Liver (tissue), 8 donors: ENCODE measurements at regions not wholly inside any gene's neighbourhood (a gene's known extent, or its start where the extent isn't known, plus 50 kb on each side); places are given as distances from the start of the nearest gene placed in this dataset.

Source experiments
- DNase-seq: peaks from one replicate; pipeline ENCODE4 v3.0.0-alpha.2; 2017; ENCODE audit warnings: low spot score
- H3K27ac ChIP-seq, 2 donors: one replicate each; pipeline ENCODE4 v1.7.0; 2013; ENCODE audit warnings: inconsistent platforms in 2 of 2, low read length in 2 of 2, control low read depth in 1 of 2, low read depth in 1 of 2, mild to moderate bottlenecking in 1 of 2
- H3K27me3 ChIP-seq, 4 donors: one replicate each; pipeline versions ENCODE4 v1.6.1 to v1.7.0; 2013; ENCODE audit warnings: low read length in 3 of 4, inconsistent platforms in 1 of 4, mild to moderate bottlenecking in 1 of 4, moderate library complexity in 1 of 4; ENCODE audit not compliant: control insufficient read depth in 4 of 4, insufficient read depth in 4 of 4
- H3K36me3 ChIP-seq, 4 donors: one replicate each; pipeline versions ENCODE4 v1.6.1 to v1.7.0; 2013; ENCODE audit warnings: low read length in 3 of 4, mild to moderate bottlenecking in 3 of 4, low read depth in 1 of 4, moderate library complexity in 1 of 4; ENCODE audit not compliant: control insufficient read depth in 4 of 4, insufficient read depth in 3 of 4
- H3K4me1 ChIP-seq, 4 donors: one replicate each; pipeline versions ENCODE4 v1.6.1 to v1.7.0; 2013; ENCODE audit warnings: low read length in 3 of 4, mild to moderate bottlenecking in 3 of 4, moderate library complexity in 1 of 4; ENCODE audit not compliant: control insufficient read depth in 4 of 4, insufficient read depth in 4 of 4
- H3K4me3 ChIP-seq, 3 donors: one replicate each; pipeline versions ENCODE4 v1.6.1 to v1.7.0; 2013; ENCODE audit warnings: low read length in 3 of 3, control low read depth in 1 of 3, low read depth in 1 of 3, mild to moderate bottlenecking in 1 of 3
- H3K9ac ChIP-seq, 2 donors: one replicate each; pipeline ENCODE4 v1.7.0; 2013; ENCODE audit warnings: low read length in 2 of 2, mild to moderate bottlenecking in 2 of 2, moderate library complexity in 2 of 2, control low read depth in 1 of 2, low read depth in 1 of 2
- H3K9me3 ChIP-seq, 4 donors: one replicate each; pipeline versions ENCODE4 v1.6.1 to v1.7.0; 2013; ENCODE audit warnings: low read length in 3 of 4; ENCODE audit not compliant: control insufficient read depth in 4 of 4
- EGR1 ChIP-seq, 2 donors: IDR thresholded peaks; 2 replicates each; pipeline ENCODE4 v1.6.1; 2016 to 2018; ENCODE audit warnings: antibody characterized with exemption in 2 of 2, low read depth in 2 of 2
- FOXA2 ChIP-seq: IDR thresholded peaks from 2 replicates; pipeline ENCODE4 v1.6.1; 2016; ENCODE audit warnings: antibody characterized with exemption
- HNF4A ChIP-seq, 2 donors: conservative IDR thresholded peaks; 2 replicates each; pipeline ENCODE4 v1.6.1; 2016; ENCODE audit warnings: antibody characterized with exemption in 2 of 2, mild to moderate bottlenecking in 2 of 2
- HNF4G ChIP-seq: IDR thresholded peaks from 2 replicates; pipeline ENCODE4 v1.6.1; 2016; ENCODE audit warnings: antibody characterized with exemption
- JUND ChIP-seq, 2 donors: IDR thresholded peaks; 2 replicates each; pipeline ENCODE4 v1.6.1; 2016; ENCODE audit warnings: antibody characterized with exemption in 2 of 2
- NR2F2 ChIP-seq: IDR thresholded peaks from 2 replicates; pipeline ENCODE4 v1.6.1; 2016; ENCODE audit warnings: antibody characterized with exemption
- RXRA ChIP-seq, 2 donors: IDR thresholded peaks; 2 replicates each; pipeline ENCODE4 v1.6.1; 2017 to 2018; ENCODE audit warnings: antibody characterized with exemption in 2 of 2, mild to moderate bottlenecking in 1 of 2
- SP1 ChIP-seq: IDR thresholded peaks from 2 replicates; pipeline ENCODE4 v1.6.1; 2018; ENCODE audit warnings: antibody characterized with exemption, mild to moderate bottlenecking
- TAF1 ChIP-seq: conservative IDR thresholded peaks from 2 replicates; pipeline ENCODE4 v1.6.1; 2016; ENCODE audit warnings: antibody characterized with exemption, mild to moderate bottlenecking
- YY1 ChIP-seq: IDR thresholded peaks from 2 replicates; pipeline ENCODE4 v1.6.1; 2016; ENCODE audit warnings: antibody characterized with exemption, mild to moderate bottlenecking
- WGBS: extraction: QIAGEN DNeasy Blood & Tissue Kit; methylation state at CpG from one replicate; pipeline ENCODE4 v1.1.7; 2013; 5-methylcytosine and 5-hydroxymethylcytosine counted together
- TF ChIP-seq, protein P1 (sequence below): fragments of 150-350 bp; IDR thresholded peaks from 2 replicates; pipeline ENCODE4 v1.5.1; 2017; ENCODE audit warnings: improper control_type of control experiment, low read depth, low read length; ENCODE audit not compliant: missing input control
- TF ChIP-seq, protein P2 (sequence below): IDR thresholded peaks from 2 replicates; pipeline ENCODE4 v1.6.1; 2016; ENCODE audit warnings: antibody characterized with exemption
- TF ChIP-seq, protein P3 (sequence below): IDR thresholded peaks from 2 replicates; pipeline ENCODE4 v1.6.1; 2016; ENCODE audit warnings: antibody characterized with exemption
- TF ChIP-seq, protein P4 (sequence below): IDR thresholded peaks from 2 replicates; pipeline ENCODE4 v1.6.1; 2016; ENCODE audit warnings: antibody characterized with exemption, mild to moderate bottlenecking
- TF ChIP-seq, protein P5 (sequence below): IDR thresholded peaks from 2 replicates; pipeline ENCODE4 v1.6.1; 2016; ENCODE audit warnings: antibody characterized with exemption
- donor health status: healthy.
- donor health status: healthy.
- donor health status: healthy.
- donor health status: healthy.
- donor health status: healthy.

DNA sequence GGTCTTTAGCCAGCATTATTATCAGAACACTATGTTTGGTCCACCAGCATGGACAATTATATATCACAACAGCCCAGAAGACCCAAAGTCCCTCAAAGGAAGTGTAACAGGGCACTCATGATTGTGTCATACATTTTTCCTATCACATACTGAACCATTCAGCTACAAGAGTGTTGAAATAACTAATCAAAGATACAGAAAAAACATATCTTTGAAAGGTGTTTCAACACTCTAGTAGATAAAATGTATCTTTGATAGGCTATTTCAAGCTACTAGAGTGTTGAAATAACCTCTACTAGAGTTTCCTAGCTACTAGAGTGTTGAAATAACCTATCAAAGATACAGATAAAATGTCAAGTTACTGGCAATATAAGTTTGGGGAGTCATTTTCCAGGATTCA lies 545.0 kb downstream of the PRR16 start:
- no peaks in the 10 kb centered on the region for H3K36me3 ChIP-seq
- H3K4me3 ChIP-seq = no peak overlapping the region
- no peaks in the 10 kb centered on the region for H3K27me3 ChIP-seq
- no peak overlapping the region for H3K27ac ChIP-seq
- no peak for DNase-seq
- no peak overlapping the region for H3K9ac ChIP-seq
- TF ChIP-seq, protein P1, sequence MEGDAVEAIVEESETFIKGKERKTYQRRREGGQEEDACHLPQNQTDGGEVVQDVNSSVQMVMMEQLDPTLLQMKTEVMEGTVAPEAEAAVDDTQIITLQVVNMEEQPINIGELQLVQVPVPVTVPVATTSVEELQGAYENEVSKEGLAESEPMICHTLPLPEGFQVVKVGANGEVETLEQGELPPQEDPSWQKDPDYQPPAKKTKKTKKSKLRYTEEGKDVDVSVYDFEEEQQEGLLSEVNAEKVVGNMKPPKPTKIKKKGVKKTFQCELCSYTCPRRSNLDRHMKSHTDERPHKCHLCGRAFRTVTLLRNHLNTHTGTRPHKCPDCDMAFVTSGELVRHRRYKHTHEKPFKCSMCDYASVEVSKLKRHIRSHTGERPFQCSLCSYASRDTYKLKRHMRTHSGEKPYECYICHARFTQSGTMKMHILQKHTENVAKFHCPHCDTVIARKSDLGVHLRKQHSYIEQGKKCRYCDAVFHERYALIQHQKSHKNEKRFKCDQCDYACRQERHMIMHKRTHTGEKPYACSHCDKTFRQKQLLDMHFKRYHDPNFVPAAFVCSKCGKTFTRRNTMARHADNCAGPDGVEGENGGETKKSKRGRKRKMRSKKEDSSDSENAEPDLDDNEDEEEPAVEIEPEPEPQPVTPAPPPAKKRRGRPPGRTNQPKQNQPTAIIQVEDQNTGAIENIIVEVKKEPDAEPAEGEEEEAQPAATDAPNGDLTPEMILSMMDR = no peak
- TF ChIP-seq NR2F2 (no peak), SP1 (no peak), RXRA (IDR thresholded peaks at IDR 0.05) (no peak)
- no peaks in the 10 kb centered on the region for H3K9me3 ChIP-seq
- no peaks in the 10 kb centered on the region for H3K4me1 ChIP-seq

DNA sequence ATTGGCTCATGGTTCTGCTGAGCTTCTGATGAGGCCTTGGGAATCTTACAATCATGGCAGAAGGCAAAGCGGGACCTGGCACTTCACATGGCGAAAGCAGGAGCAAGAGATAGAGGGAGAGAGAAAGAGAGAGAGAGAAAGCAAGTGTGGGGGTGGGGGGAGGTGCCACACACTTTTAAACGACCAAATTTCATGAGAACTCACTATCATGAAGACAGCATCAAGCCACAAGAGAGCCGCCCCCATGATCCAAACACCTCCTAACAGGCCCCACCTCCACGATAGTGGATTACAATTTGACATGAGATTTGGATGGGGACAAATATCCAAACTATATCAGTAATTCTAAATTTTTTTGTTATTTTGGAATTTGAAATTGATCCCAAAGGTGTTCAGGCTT lies 553.9 kb downstream of the PRR16 start:
- no peaks in the 10 kb centered on the region for H3K9me3 ChIP-seq
- H3K9ac ChIP-seq = no peak overlapping the region
- H3K4me3 ChIP-seq = no peak overlapping the region
- H3K4me1 ChIP-seq = no peaks in the 10 kb centered on the region
- no peak for TF ChIP-seq HNF4A (conservative IDR thresholded peaks at IDR 0.05)
- no peak for TF ChIP-seq TAF1
- TF ChIP-seq, protein P2, sequence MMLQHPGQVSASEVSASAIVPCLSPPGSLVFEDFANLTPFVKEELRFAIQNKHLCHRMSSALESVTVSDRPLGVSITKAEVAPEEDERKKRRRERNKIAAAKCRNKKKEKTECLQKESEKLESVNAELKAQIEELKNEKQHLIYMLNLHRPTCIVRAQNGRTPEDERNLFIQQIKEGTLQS = no peak
- no peak for TF ChIP-seq YY1
- TF ChIP-seq, protein P3, sequence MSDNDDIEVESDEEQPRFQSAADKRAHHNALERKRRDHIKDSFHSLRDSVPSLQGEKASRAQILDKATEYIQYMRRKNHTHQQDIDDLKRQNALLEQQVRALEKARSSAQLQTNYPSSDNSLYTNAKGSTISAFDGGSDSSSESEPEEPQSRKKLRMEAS = no peak
- H3K27me3 ChIP-seq = no peaks in the 10 kb centered on the region
- no peaks in the 10 kb centered on the region for H3K36me3 ChIP-seq
- WGBS = 78% methylated on average over 5 of the region's 5 CpGs
- no peak overlapping the region for H3K27ac ChIP-seq
- no peak for DNase-seq

DNA sequence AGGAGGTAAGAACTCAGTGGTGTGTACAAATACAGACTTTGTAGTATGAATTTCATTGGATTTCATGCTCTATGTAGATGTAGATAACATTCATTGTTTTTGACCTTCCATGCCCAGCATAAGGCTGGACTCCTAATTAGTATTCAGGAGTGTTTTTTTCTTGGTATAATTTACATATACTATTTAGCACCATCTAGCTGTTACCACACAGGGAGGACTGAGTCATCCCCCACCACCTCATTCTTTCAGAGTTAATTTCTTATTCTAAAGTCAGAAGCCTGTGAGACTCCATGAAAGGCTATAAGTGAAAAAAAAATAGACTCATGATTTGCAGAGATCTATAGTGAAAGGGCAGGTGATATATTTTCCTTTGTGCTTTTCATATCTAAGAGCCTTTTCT lies 555.0 kb downstream of the PRR16 start:
- Histone ChIP-seq H3K4me1 (no peaks in the 10 kb centered on the region), H3K36me3 (no peaks in the 10 kb centered on the region), H3K27ac (no peak overlapping the region), H3K9me3 (no peaks in the 10 kb centered on the region), H3K27me3 (no peaks in the 10 kb centered on the region), H3K9ac (no peak overlapping the region), H3K4me3 (no peak overlapping the region)
- no peak for DNase-seq
- TF ChIP-seq, protein P3 = no peak
- TF ChIP-seq HNF4G = no peak
- no peak for TF ChIP-seq TAF1
- TF ChIP-seq FOXA2 = no peak
- TF ChIP-seq EGR1 (IDR thresholded peaks at IDR 0.05; ENCODE audit: low read depth in 2 of 2) = no peak
- no peak for TF ChIP-seq JUND (IDR thresholded peaks at IDR 0.05)
- TF ChIP-seq, protein P4, sequence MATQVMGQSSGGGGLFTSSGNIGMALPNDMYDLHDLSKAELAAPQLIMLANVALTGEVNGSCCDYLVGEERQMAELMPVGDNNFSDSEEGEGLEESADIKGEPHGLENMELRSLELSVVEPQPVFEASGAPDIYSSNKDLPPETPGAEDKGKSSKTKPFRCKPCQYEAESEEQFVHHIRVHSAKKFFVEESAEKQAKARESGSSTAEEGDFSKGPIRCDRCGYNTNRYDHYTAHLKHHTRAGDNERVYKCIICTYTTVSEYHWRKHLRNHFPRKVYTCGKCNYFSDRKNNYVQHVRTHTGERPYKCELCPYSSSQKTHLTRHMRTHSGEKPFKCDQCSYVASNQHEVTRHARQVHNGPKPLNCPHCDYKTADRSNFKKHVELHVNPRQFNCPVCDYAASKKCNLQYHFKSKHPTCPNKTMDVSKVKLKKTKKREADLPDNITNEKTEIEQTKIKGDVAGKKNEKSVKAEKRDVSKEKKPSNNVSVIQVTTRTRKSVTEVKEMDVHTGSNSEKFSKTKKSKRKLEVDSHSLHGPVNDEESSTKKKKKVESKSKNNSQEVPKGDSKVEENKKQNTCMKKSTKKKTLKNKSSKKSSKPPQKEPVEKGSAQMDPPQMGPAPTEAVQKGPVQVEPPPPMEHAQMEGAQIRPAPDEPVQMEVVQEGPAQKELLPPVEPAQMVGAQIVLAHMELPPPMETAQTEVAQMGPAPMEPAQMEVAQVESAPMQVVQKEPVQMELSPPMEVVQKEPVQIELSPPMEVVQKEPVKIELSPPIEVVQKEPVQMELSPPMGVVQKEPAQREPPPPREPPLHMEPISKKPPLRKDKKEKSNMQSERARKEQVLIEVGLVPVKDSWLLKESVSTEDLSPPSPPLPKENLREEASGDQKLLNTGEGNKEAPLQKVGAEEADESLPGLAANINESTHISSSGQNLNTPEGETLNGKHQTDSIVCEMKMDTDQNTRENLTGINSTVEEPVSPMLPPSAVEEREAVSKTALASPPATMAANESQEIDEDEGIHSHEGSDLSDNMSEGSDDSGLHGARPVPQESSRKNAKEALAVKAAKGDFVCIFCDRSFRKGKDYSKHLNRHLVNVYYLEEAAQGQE = no peak
- TF ChIP-seq, protein P5, sequence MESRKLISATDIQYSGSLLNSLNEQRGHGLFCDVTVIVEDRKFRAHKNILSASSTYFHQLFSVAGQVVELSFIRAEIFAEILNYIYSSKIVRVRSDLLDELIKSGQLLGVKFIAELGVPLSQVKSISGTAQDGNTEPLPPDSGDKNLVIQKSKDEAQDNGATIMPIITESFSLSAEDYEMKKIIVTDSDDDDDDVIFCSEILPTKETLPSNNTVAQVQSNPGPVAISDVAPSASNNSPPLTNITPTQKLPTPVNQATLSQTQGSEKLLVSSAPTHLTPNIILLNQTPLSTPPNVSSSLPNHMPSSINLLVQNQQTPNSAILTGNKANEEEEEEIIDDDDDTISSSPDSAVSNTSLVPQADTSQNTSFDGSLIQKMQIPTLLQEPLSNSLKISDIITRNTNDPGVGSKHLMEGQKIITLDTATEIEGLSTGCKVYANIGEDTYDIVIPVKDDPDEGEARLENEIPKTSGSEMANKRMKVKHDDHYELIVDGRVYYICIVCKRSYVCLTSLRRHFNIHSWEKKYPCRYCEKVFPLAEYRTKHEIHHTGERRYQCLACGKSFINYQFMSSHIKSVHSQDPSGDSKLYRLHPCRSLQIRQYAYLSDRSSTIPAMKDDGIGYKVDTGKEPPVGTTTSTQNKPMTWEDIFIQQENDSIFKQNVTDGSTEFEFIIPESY = no peak
- TF ChIP-seq SP1 = no peak
